ENCODE measurements at regions not wholly inside any gene's neighbourhood (a gene's known extent, or its start where the extent isn't known, plus 50 kb on each side); places are given as distances from the start of the nearest gene placed in this dataset.
"Not testable (repeated sequence)": the region's sequence is repeated elsewhere in the genome, so short reads cannot be mapped to it uniquely, and the experiment has no call there.

DNA sequence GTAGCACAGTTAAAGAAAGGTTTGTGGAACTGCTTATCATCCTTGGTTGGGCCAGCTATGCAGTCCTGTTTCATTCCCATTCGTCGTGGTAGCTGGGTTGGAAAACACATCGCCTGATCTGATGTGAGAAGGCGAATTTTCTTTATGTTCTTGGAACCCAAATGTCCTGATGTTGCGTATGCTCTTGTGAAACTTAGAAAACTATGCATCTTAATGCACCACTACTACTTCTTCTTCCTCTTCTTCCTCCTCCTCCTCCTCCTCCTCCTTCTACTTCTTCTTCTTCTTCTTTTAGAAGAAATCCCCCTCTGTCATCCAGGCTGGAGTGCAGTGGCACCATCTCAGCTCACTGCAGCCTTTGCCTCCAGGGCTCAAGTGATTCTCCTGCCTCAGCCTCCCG lies 381.6 kb downstream of the UTRN start:
- Mint-ChIP-seq H3K4me1 (ENCODE audit: unreplicated experiment) (peaks cover 27% of the 10 kb centered on the region), H3K36me3 (ENCODE audit: unreplicated experiment) (peaks cover 15% of the 10 kb centered on the region), H3K4me3 (ENCODE audit: unreplicated experiment) (no peak overlapping the region), H3K9me3 (ENCODE audit: unreplicated experiment) (peaks cover 14% of the 10 kb centered on the region), H3K27me3 (ENCODE audit: unreplicated experiment) (no peaks in the 10 kb centered on the region), H3K27ac (ENCODE audit: unreplicated experiment) (no peak overlapping the region)
- DNase-seq (ENCODE audit: extremely low spot score, unreplicated experiment): no peak
- TF ChIP-seq, protein P1, sequence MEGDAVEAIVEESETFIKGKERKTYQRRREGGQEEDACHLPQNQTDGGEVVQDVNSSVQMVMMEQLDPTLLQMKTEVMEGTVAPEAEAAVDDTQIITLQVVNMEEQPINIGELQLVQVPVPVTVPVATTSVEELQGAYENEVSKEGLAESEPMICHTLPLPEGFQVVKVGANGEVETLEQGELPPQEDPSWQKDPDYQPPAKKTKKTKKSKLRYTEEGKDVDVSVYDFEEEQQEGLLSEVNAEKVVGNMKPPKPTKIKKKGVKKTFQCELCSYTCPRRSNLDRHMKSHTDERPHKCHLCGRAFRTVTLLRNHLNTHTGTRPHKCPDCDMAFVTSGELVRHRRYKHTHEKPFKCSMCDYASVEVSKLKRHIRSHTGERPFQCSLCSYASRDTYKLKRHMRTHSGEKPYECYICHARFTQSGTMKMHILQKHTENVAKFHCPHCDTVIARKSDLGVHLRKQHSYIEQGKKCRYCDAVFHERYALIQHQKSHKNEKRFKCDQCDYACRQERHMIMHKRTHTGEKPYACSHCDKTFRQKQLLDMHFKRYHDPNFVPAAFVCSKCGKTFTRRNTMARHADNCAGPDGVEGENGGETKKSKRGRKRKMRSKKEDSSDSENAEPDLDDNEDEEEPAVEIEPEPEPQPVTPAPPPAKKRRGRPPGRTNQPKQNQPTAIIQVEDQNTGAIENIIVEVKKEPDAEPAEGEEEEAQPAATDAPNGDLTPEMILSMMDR (IDR thresholded peaks at IDR 0.05): no peak

DNA sequence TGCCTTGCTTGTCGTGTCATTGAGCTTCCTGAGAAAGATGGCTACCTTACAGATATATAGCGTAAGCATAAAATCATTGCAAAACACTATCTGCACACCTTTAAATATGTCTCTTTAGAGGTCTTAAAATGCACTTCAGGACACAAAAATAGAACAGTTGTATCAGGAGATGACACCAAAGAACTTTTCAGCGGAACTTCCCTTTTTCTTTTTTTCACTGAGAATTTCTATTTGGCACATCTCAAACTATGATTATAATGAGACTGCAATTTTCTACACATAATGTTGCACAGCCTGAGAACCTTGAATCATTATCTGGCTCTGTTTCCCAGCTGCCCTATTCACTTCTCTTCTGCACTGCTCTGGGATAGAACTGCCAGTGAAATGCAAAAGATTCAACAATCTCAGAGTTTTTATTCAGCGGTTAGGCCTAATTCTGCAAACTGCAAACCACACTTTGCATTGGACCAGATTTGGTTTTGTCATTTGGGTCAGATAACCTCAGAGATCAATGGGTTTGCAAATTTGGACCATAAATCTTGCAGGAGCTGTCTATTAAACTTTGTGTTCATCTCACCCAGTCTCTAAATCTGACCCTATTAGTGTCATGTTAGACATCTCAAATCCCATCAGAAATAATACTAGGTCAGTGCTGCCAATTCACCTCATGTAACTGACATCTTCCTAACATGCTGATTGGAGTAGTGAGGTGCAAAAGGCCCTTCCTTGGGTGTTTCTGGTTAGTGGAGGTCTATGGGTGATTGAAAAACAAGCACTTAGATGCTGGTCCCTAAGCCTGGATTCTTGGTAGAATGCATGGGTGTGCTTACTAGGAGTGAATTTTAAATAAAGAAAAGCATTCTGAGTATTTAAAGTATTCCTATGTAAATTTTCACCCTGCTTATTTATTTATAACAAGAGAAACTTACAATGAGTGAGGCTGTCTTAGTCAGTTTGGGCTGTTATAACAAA lies 382.7 kb downstream of the UTRN start:
- Mint-ChIP-seq H3K27ac (ENCODE audit: unreplicated experiment) (no peak overlapping the region), H3K4me3 (ENCODE audit: unreplicated experiment) (no peak overlapping the region), H3K27me3 (ENCODE audit: unreplicated experiment) (no peaks in the 10 kb centered on the region), H3K9me3 (ENCODE audit: unreplicated experiment) (peaks cover 23% of the 10 kb centered on the region), H3K36me3 (ENCODE audit: unreplicated experiment) (peaks cover 25% of the 10 kb centered on the region), H3K4me1 (ENCODE audit: unreplicated experiment) (peaks cover 18% of the 10 kb centered on the region)
- TF ChIP-seq, protein P1 (IDR thresholded peaks at IDR 0.05): no peak
- no peak for DNase-seq (ENCODE audit: extremely low spot score, unreplicated experiment)

DNA sequence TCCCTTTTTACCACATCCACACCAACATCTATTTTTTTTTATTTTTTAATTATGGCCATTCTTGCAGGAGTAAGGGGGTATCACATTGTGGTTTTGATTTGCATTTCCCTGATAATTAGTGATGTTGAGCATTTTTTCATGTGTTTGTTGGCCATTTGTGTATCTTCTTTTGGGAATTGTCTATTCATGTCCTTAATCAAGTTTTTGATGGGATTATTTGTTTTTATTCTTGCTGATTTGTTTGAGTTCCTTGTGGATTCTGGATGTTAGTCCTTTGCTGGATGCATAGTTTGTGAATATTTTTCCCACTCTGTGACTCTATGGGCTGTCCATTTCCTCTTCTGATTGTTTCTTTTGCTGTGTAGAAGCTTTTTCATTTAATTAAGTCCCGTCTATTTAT lies 385.1 kb downstream of the UTRN start:
- Mint-ChIP-seq H3K9me3 (ENCODE audit: unreplicated experiment) (peaks cover 36% of the 10 kb centered on the region), H3K36me3 (ENCODE audit: unreplicated experiment) (peaks cover 42% of the 10 kb centered on the region), H3K4me1 (ENCODE audit: unreplicated experiment) (peaks cover 12% of the 10 kb centered on the region)
- not testable (repeated sequence) for DNase-seq (ENCODE audit: extremely low spot score, unreplicated experiment); H3K4me3 Mint-ChIP-seq (ENCODE audit: unreplicated experiment); H3K27me3 Mint-ChIP-seq (ENCODE audit: unreplicated experiment); H3K27ac Mint-ChIP-seq (ENCODE audit: unreplicated experiment)

DNA sequence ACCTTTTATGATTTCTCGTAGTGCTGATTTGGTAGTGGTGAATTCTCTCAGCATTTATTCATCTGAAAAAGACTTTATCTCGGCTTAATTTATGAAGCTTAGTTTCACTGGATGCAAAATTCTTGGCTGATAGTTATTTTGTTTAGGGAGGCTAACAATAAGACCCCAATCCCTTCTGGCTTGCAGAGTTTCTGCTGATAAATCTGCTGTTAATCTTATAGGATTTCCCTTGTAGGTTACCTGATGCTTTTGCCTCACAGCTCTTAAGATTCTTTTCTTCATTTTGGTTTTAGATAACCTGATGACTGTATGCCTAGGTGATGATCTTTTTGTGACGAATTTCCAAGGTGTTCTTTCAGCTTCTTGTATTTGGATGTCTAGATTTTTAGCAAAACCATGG lies 388.7 kb downstream of the UTRN start:
- no peak for DNase-seq (ENCODE audit: extremely low spot score, unreplicated experiment)
- Mint-ChIP-seq H3K36me3 (ENCODE audit: unreplicated experiment) (peaks cover 43% of the 10 kb centered on the region), H3K4me1 (ENCODE audit: unreplicated experiment) (peaks cover 15% of the 10 kb centered on the region), H3K27ac (ENCODE audit: unreplicated experiment) (no peak overlapping the region), H3K27me3 (ENCODE audit: unreplicated experiment) (no peaks in the 10 kb centered on the region), H3K9me3 (ENCODE audit: unreplicated experiment) (peaks cover 36% of the 10 kb centered on the region), H3K4me3 (ENCODE audit: unreplicated experiment) (no peak overlapping the region)
- TF ChIP-seq, protein P1 (IDR thresholded peaks at IDR 0.05): no peak

DNA sequence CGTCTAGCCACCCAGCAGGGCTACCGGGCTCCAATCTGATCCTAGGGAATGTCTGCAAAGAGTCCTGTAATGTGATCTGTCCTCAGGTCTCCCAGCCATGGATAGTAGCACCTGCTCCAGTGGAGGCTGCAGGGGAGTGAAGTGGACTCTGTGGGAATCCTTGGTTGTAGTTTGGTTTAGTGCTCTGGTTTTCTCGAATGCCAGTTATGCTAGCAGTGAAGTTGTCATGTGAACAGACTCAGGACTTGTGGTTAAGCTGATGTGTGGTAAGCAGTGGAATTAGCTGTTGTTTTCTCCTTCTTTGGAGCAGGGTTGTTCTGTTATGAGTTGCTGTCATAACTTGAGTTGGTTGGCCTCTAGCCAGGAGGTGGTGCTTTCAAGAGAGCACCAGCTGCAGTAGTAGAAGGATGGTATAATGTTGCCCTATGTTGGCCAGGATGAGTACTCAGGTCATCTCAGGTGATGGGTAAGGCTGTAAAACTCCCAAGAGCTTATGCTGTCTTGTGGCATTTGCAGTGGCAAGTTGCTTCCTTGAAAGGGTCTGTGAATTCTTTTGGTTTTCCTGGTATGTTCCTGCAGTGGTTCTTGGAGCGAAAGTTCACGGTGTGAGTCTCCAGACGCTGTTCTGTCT lies 390.2 kb downstream of the UTRN start:
- Mint-ChIP-seq H3K27ac (ENCODE audit: unreplicated experiment) (peak overlapping the region; percentile 55), H3K36me3 (ENCODE audit: unreplicated experiment) (peaks cover 40% of the 10 kb centered on the region), H3K4me3 (ENCODE audit: unreplicated experiment) (no peak overlapping the region), H3K4me1 (ENCODE audit: unreplicated experiment) (peaks cover 23% of the 10 kb centered on the region), H3K9me3 (ENCODE audit: unreplicated experiment) (peaks cover 30% of the 10 kb centered on the region), H3K27me3 (ENCODE audit: unreplicated experiment) (no peaks in the 10 kb centered on the region)
- TF ChIP-seq, protein P1 (IDR thresholded peaks at IDR 0.05): no peak
- no peak for DNase-seq (ENCODE audit: extremely low spot score, unreplicated experiment)

DNA sequence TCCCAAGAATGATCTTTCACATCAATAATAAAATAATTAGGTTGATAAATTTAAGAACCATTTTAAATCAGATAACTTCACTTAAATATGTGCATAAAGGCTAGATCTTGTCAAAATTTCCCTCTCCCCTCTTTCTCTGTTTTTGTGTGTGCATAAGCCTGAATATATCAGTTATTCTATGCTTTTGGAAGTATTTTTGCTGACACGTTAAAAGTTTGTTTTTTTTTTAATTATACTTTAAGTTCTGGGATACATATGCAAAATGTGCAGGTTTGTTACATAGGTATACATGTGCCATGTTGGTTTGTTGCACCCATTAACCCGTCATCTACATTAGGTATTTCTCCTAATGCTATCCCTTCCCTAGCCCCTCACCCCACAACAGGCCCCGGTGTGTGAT lies 391.2 kb downstream of the UTRN start:
- not testable (repeated sequence) for H3K27ac Mint-ChIP-seq (ENCODE audit: unreplicated experiment); DNase-seq (ENCODE audit: extremely low spot score, unreplicated experiment); H3K27me3 Mint-ChIP-seq (ENCODE audit: unreplicated experiment); H3K4me3 Mint-ChIP-seq (ENCODE audit: unreplicated experiment)
- peaks cover 23% of the 10 kb centered on the region for H3K4me1 Mint-ChIP-seq (ENCODE audit: unreplicated experiment)
- peaks cover 22% of the 10 kb centered on the region for H3K9me3 Mint-ChIP-seq (ENCODE audit: unreplicated experiment)
- H3K36me3 Mint-ChIP-seq (ENCODE audit: unreplicated experiment): peaks cover 39% of the 10 kb centered on the region

DNA sequence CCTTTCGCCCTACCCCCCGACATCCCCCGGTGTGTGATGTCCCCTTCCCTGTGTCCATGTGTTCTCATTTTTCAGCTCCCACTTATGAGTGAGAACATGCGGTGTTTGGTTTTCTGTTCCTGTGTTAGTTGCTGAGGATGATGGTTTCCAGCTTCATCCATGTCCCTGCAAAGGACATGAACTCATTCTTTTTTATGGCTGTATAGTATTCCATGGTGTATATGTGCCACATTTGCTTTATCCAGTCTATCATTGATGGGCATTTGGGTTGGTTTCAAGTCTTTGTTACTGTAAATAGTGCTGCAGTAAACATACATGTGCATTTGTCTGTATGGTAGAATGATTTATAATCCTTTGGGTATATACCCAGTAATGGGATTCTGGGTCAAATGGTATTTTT lies 392.1 kb downstream of the UTRN start:
- not testable (repeated sequence) for H3K4me3 Mint-ChIP-seq (ENCODE audit: unreplicated experiment); H3K27ac Mint-ChIP-seq (ENCODE audit: unreplicated experiment); DNase-seq (ENCODE audit: extremely low spot score, unreplicated experiment); H3K27me3 Mint-ChIP-seq (ENCODE audit: unreplicated experiment)
- Mint-ChIP-seq H3K4me1 (ENCODE audit: unreplicated experiment) (peaks cover 24% of the 10 kb centered on the region), H3K9me3 (ENCODE audit: unreplicated experiment) (peaks cover 19% of the 10 kb centered on the region), H3K36me3 (ENCODE audit: unreplicated experiment) (peaks cover 39% of the 10 kb centered on the region)

Data from osteocyte (in vitro differentiated cells).